GM19240 (cell line): ENCODE measurements at regions not wholly inside any gene's neighbourhood (a gene's known extent, or its start where the extent isn't known, plus 50 kb on each side); places are given as distances from the start of the nearest gene placed in this dataset.

Source experiments
- DNase-seq: peaks from one replicate; pipeline ENCODE4 v3.0.0; 2011; ENCODE audit warnings: low spot score; ENCODE audit not compliant: insufficient read length

GRCh38 chr4:71240094-71240493 is 98.7 kb upstream of the SLC4A4 start:
- no peak for DNase-seq

GRCh38 chr4:71241501-71242288 is 97.1 kb upstream of the SLC4A4 start:
- DNase-seq, result no peak

GRCh38 chr4:71243091-71243833 is 95.6 kb upstream of the SLC4A4 start:
- DNase-seq, result no peak

- no peak for DNase-seq
Observed at GRCh38 chr4:71247706-71248105, 91.1 kb upstream of the SLC4A4 start.

GRCh38 chr4:71251261-71251660 is 87.6 kb upstream of the SLC4A4 start:
- no peak for DNase-seq

- DNase-seq, result no peak
Observed at GRCh38 chr4:71253545-71253944, 85.3 kb upstream of the SLC4A4 start.

- no peak for DNase-seq
Observed at GRCh38 chr4:71254451-71255012, 84.3 kb upstream of the SLC4A4 start.

GRCh38 chr4:71255976-71256375 is 82.8 kb upstream of the SLC4A4 start:
- no peak for DNase-seq

GRCh38 chr4:71257761-71258160 is 81.1 kb upstream of the SLC4A4 start:
- no peak for DNase-seq

GRCh38 chr4:71258323-71258722 is 80.5 kb upstream of the SLC4A4 start:
- DNase-seq, result no peak

- DNase-seq, result no peak
Observed at GRCh38 chr4:71259280-71259679, 79.5 kb upstream of the SLC4A4 start.

GRCh38 chr4:71259911-71260331 is 78.9 kb upstream of the SLC4A4 start:
- DNase-seq, result no peak

- DNase-seq, result no peak
Observed at GRCh38 chr4:71260544-71260943, 78.3 kb upstream of the SLC4A4 start.

GRCh38 chr4:71261001-71261400 is 77.8 kb upstream of the SLC4A4 start:
- DNase-seq, result no peak

GRCh38 chr4:71261633-71262121 is 77.1 kb upstream of the SLC4A4 start:
- no peak for DNase-seq

GRCh38 chr4:71262161-71262560 is 76.7 kb upstream of the SLC4A4 start:
- DNase-seq, result no peak

GRCh38 chr4:71266090-71266794 is 72.6 kb upstream of the SLC4A4 start:
- DNase-seq, result no peak

GRCh38 chr4:71267244-71267643 is 71.6 kb upstream of the SLC4A4 start:
- no peak for DNase-seq

GRCh38 chr4:71268166-71268565 is 70.7 kb upstream of the SLC4A4 start:
- no peak for DNase-seq

- DNase-seq, result no peak
Observed at GRCh38 chr4:71269233-71269632, 69.6 kb upstream of the SLC4A4 start.

- no peak for DNase-seq
Observed at GRCh38 chr4:71270901-71271300, 67.9 kb upstream of the SLC4A4 start.

- DNase-seq, result no peak
Observed at GRCh38 chr4:71272976-71273375, 65.8 kb upstream of the SLC4A4 start.
